ENCODE measurements at regions not wholly inside any gene's neighbourhood (a gene's known extent, or its start where the extent isn't known, plus 50 kb on each side); places are given as distances from the start of the nearest gene placed in this dataset.

DNA sequence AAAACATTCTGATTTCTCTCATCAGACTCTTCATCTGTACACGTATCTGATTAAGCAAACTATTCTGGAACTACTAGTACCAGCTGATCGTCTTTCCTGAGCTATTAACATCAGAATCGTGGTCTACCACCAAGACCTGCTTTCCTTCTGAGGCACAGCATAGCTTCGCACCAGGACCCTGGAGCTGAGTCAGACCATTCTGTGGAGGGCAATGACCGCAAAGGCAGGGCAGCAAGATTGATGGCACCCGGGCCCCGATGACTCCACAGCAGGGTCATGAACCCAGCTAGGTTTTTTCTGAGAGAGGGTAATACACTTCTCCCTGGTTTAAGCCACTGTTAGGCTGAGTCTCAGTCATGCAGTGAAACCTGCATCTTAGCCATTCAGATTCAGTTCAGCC is 158.7 kb upstream of the GPR12 start:
- peaks cover 3% of the 10 kb centered on the region for H3K27me3 ChIP-seq (ENCODE audit: control insufficient read depth, insufficient read depth, low read length)
- no peak overlapping the region for H3K4me3 ChIP-seq (ENCODE audit: low read depth, low read length)
- no peaks in the 10 kb centered on the region for H3K36me3 ChIP-seq (ENCODE audit: control insufficient read depth, insufficient read depth, low read length)
- TF ChIP-seq, protein P1, sequence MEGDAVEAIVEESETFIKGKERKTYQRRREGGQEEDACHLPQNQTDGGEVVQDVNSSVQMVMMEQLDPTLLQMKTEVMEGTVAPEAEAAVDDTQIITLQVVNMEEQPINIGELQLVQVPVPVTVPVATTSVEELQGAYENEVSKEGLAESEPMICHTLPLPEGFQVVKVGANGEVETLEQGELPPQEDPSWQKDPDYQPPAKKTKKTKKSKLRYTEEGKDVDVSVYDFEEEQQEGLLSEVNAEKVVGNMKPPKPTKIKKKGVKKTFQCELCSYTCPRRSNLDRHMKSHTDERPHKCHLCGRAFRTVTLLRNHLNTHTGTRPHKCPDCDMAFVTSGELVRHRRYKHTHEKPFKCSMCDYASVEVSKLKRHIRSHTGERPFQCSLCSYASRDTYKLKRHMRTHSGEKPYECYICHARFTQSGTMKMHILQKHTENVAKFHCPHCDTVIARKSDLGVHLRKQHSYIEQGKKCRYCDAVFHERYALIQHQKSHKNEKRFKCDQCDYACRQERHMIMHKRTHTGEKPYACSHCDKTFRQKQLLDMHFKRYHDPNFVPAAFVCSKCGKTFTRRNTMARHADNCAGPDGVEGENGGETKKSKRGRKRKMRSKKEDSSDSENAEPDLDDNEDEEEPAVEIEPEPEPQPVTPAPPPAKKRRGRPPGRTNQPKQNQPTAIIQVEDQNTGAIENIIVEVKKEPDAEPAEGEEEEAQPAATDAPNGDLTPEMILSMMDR (IDR thresholded peaks at IDR 0.05; ENCODE audit: insufficient read depth, low read length, poor library complexity, severe bottlenecking): no peak
- no peak for DNase-seq (ENCODE audit: low read depth)

DNA sequence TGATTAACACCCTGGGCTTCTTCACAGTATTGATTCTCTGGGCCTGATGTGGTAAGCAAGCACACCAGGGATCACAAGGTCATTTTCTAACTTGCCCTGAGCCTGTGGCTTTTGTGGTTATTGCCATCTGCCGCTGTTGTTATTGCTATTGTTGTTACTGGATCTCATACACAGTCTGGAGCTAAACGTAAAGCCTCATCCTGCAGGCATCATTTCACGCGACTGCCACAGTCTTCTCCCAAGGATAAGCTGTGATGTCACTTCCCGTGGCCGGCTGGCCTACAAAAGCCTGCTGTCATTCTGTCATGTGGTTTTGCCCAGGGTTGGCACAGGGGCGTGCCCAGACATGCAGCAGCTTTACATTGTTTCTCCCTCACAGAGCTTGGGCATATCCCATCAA is 154.0 kb upstream of the GPR12 start:
- no peaks in the 10 kb centered on the region for H3K27me3 ChIP-seq (ENCODE audit: control insufficient read depth, insufficient read depth, low read length)
- H3K4me3 ChIP-seq (ENCODE audit: low read depth, low read length): no peak overlapping the region
- DNase-seq (ENCODE audit: low read depth): no peak
- H3K36me3 ChIP-seq (ENCODE audit: control insufficient read depth, insufficient read depth, low read length): no peaks in the 10 kb centered on the region
- TF ChIP-seq, protein P1 (IDR thresholded peaks at IDR 0.05; ENCODE audit: insufficient read depth, low read length, poor library complexity, severe bottlenecking): no peak

DNA sequence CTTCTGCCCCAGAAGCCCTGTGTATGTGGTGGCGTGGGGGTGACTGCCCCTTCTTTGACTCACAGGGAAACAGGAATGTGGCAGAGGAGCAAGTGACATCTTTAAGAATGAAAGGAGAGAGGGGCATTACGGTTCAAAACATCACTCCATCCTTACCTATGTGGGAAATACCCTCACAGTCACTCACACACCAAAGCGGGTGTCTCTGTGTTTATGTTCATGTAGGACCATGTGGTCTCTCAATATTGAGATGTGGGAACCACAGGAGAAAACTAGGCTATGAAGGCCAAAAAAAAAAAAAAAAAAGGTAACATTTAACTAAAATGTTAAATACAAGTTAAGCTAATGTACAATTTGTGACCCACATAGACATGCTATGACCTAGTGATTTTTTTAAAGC is 153.6 kb upstream of the GPR12 start:
- no peak overlapping the region for H3K4me3 ChIP-seq (ENCODE audit: low read depth, low read length)
- no peaks in the 10 kb centered on the region for H3K27me3 ChIP-seq (ENCODE audit: control insufficient read depth, insufficient read depth, low read length)
- no peak for DNase-seq (ENCODE audit: low read depth)
- H3K36me3 ChIP-seq (ENCODE audit: control insufficient read depth, insufficient read depth, low read length): no peaks in the 10 kb centered on the region
- TF ChIP-seq, protein P1 (IDR thresholded peaks at IDR 0.05; ENCODE audit: insufficient read depth, low read length, poor library complexity, severe bottlenecking): no peak

DNA sequence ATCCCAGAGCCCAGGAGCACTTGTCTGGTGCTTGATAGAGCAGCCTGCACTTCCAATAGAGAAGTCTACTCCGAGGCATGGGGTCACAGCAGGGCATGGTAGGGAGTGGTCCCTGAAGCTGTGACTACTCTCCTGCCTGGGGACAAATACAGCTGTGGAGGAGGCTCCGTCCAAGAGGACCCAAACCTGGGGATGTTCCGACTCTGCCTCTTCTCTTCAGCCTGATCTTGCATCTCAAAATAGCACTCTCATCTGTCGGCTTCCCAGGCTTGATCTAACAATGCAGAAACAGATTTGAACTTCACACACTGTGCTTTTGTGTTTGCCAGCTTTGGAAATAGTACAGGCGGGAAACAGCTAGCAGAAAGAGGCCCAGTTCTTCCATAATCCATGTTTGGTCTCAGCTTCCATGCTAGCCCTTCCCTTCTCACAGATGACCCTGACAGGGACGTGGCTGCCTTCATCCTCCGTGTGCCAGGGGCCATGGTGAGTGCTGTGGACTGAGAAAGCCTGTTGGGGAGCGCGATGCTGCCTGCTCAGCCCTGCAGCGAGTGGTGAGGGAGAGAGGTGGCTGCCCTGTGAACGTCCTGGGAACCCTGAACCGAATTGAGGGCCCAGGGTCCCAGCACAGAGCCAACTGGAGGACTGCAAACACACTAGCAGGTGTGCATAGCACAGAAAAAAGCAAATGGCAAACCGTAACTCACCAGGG is 150.3 kb upstream of the GPR12 start:
- no peak for DNase-seq (ENCODE audit: low read depth)
- no peak overlapping the region for H3K4me3 ChIP-seq (ENCODE audit: low read depth, low read length)
- peaks cover 2% of the 10 kb centered on the region for H3K27me3 ChIP-seq (ENCODE audit: control insufficient read depth, insufficient read depth, low read length)
- TF ChIP-seq, protein P1 (IDR thresholded peaks at IDR 0.05; ENCODE audit: insufficient read depth, low read length, poor library complexity, severe bottlenecking): no peak
- no peaks in the 10 kb centered on the region for H3K36me3 ChIP-seq (ENCODE audit: control insufficient read depth, insufficient read depth, low read length)

DNA sequence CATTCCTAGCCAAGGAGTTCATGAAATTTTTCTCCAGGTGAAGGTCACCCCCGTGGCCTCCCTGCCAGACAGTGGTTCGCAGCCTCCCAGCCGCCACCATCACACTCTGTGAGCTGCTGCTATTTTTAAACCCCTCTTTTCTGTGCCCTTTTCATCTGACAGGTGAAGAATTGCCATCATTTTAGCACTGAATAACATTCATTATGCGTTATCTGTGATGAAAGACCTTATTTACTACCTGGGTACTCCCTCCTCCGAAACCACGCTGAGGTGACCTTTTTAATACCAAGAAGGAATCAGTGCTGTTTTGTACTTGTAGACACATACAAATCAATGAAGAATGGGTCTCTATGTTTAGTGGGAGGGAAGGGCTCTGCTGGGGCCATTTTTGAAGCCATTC is 148.9 kb upstream of the GPR12 start:
- no peak for DNase-seq (ENCODE audit: low read depth)
- no peak overlapping the region for H3K4me3 ChIP-seq (ENCODE audit: low read depth, low read length)
- TF ChIP-seq, protein P1 (IDR thresholded peaks at IDR 0.05; ENCODE audit: insufficient read depth, low read length, poor library complexity, severe bottlenecking): no peak
- no peaks in the 10 kb centered on the region for H3K36me3 ChIP-seq (ENCODE audit: control insufficient read depth, insufficient read depth, low read length)
- peaks cover 2% of the 10 kb centered on the region for H3K27me3 ChIP-seq (ENCODE audit: control insufficient read depth, insufficient read depth, low read length)

DNA sequence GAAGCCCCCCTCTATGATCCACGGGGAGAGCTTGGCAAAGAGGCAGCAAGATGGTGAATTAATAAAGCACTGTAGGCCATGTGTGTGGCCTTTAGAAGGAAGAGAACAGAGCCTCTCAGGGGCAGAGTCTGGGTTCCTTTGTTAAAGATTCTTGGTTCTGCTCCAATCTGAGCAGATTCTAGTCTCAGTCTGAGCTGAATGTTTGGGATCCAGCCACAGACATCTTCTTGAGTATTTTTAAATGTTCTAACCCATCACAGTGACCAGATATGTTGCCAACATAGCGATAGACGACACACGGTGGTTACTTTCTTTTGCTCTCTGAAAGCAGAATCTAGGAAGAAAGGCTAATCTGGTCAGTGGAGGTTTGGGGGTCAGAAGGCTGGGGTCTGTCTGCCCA is 147.5 kb upstream of the GPR12 start:
- no peak overlapping the region for H3K4me3 ChIP-seq (ENCODE audit: low read depth, low read length)
- TF ChIP-seq, protein P1 (IDR thresholded peaks at IDR 0.05; ENCODE audit: insufficient read depth, low read length, poor library complexity, severe bottlenecking): no peak
- H3K27me3 ChIP-seq (ENCODE audit: control insufficient read depth, insufficient read depth, low read length): peaks cover 2% of the 10 kb centered on the region
- DNase-seq (ENCODE audit: low read depth): no peak
- H3K36me3 ChIP-seq (ENCODE audit: control insufficient read depth, insufficient read depth, low read length): no peaks in the 10 kb centered on the region
